C4-2B (cell line): ENCODE measurements at regions not wholly inside any gene's neighbourhood (a gene's known extent, or its start where the extent isn't known, plus 50 kb on each side); places are given as distances from the start of the nearest gene placed in this dataset.

Source experiments
- H3K27ac ChIP-seq: fragments of 450-650 bp; 2 replicates; pipeline ENCODE4 v1.5.1; 2017
- CTCF ChIP-seq: fragments of 450-650 bp; conservative IDR thresholded peaks from 2 replicates; pipeline ENCODE4 v1.5.1; 2017; ENCODE audit warnings: mild to moderate bottlenecking
- ZFX ChIP-seq: fragments of 450-650 bp; IDR thresholded peaks from 2 replicates; pipeline ENCODE4 v1.6.1; 2017

GRCh38 chr16:87542531-87543102, 49.8 kb upstream of the ZCCHC14 start:
- no peak for TF ChIP-seq ZFX
- TF ChIP-seq CTCF: no peak
- no peak overlapping the region for H3K27ac ChIP-seq
